CD4-positive, alpha-beta T cell treated with Interferon gamma for 1 hour (primary cell): ENCODE measurements at regions not wholly inside any gene's neighbourhood (a gene's known extent, or its start where the extent isn't known, plus 50 kb on each side); places are given as distances from the start of the nearest gene placed in this dataset.

Source experiments
- DNase-seq: peaks from one replicate; pipeline ENCODE4 v3.0.0-alpha.2; 2020

DNA sequence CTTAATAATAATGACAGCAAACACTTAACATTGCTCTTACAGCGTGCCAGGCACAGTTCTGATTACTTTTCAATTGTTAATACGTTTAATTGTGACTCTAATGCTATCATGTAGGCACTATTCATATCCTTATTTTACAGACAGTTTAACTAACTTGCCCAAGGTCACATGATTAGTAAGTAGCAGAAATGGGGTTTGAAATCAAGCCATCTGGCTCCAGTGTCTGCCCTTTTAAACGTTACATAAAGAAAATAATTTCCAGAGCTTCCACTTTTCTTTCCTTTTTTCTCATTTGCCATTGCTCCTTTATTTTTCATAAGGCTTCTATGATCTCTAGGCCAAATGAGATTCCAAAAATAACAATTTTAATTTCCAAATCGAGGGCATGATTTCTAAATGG lies 50.6 kb upstream of the IKZF2 start:
- no peak for DNase-seq

DNA sequence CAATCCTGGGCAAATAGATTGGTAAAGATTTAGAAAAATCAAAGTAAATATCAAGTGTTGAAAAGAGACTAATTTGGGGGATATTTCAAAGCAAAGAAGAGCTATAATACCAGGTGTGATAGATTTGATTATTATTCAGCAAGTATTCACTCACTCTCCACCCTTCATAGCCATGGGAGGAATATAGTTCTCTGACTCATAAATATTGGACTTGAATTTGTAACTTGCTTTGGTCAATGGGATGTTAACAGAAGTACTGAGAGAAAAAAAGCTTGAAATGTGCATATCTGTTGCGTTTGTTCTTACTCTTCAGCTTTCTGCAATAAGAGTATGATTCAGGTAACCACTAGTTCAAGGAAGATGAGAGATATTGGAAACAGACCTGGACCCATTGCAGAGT lies 54.5 kb upstream of the IKZF2 start:
- no peak for DNase-seq

DNA sequence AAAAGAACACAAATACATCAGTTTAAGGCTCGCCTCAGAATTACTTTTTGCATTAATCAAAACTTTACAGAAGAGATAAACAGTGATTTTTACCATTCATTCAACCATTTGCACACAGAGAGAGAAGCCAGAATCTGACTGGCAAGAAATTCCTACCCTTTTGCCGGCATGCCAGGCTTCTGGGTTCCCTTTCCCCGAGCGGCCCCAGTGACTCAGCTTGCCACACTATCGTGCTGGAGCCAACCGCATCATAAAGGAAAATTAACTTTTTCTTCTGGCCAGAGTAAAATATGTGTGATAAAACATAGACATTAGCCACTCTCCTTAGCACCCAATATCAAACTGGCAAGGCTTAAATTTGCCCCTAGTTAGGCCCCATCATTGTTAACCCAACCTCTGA lies 61.8 kb upstream of the IKZF2 start:
- DNase-seq: no peak

DNA sequence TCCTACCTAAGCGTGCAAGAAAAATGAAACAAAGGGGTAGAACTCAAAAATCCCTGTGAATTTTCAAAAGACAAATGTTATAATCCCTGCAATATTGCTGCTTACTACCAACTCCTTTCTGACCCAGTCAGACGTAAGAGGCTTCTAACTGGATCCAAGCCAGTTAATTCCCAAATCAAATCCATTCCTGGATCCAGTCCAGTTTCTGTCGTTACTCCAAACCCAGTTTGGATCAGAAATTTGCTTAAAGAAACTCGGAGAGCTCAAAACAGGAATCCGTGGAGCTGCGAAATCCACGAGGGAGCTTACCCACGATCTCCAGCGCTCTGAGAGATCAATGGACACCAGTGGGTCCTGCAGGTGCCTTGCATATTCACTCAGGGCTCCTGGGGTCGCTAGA lies 62.8 kb upstream of the IKZF2 start:
- no peak for DNase-seq

DNA sequence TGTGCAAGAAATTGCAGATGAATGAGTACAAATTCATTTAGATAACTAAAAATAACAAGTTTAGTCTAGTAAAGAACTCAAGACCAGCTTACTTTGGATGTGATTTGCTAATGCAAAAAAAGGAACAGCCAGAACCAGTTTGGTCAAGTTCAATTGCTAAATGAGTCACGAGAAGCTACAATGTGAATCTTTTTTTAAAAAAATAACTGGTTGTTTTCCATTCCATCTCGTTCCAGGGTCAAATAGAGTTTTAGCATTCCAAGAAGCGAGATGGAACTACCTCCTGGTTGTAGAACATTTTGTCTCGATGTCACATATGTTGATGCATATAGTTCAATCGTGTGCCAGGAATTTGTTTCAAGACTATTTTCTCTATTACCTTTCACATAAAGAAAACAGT lies 65.0 kb upstream of the IKZF2 start:
- DNase-seq: no peak

DNA sequence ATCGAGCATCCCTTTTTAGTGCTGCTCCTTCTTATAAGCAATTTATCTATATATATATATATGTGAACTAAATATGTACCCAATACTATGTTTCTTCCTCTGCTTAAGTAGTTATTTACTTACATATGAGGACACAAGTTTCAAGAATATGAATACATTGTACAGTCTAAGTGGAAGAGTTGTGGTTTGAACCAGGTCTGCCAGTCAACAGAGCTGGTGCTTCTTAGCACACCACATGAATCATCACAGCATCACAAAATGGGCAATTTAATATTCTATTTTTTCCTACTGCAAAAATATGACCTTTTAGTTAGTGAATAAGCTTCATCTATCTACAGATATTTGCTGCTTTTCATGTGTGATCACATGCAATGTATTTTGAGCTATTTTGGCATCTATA lies 64.4 kb upstream of the SPAG16 start:
- no peak for DNase-seq

DNA sequence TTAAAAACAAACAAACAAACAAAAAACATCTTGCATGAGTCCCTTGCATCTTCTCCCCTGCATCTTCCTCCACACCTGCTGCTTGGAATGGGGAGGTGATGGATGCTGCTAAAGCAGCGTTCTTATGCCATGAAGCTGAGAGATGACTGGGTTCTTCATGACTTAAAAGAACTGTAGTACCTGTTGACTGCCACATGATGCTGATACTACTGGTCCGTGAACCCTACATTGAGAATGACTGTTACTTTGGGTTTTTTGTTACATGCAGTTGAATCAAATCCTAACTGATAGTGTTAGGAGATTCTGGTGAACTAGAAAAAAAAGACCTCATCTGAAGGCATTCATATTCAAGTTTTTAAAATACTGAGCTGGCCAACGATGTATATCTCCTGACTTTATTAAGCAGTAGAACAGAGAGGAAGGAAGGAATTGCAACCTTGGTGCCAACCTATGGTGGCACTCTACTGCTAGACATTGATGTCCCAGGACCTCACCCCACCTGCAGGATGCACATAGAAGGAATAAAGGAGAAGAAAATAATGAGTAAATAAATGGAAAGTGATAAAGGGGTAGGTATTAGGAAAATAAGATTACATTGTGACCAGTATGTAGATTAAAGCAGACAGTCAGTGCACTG lies 63.2 kb upstream of the SPAG16 start:
- no peak for DNase-seq

DNA sequence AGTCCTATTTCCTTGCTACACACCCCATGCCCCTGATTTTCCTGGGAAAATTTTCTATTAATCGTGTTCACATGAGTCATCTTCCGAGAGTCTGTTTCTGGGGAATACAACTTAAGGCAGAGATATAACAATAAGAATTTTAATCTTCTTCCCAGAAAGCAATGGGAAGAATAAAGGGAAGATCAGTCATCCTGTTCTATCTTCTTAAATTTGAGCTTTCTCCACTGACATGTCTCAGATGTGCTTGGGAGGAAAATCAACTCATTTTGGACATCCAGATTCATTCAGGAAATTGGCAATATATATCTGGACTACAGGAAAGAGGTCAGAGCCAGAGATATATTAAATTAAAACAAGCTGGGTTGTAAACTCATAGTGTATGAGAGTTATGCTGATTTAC lies 62.3 kb upstream of the SPAG16 start:
- no peak for DNase-seq

DNA sequence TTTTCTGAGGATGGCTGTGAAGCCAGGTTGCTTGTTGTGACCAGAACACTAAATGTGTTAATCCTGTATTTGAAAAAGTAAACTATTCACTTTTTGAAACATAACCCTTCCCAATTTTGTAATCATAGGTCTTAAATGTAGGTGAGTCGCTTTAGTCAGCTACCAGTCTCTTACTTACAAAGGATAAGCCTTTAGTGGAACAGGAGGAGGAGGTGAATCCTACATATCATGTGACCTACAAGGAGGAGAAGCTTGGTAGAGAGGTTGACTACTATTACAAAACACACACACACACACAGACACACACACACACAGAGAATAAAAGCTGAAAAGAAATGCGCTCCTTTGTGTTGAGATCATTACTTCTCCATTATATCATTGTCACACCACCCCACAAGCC lies 59.9 kb upstream of the SPAG16 start:
- no peak for DNase-seq

DNA sequence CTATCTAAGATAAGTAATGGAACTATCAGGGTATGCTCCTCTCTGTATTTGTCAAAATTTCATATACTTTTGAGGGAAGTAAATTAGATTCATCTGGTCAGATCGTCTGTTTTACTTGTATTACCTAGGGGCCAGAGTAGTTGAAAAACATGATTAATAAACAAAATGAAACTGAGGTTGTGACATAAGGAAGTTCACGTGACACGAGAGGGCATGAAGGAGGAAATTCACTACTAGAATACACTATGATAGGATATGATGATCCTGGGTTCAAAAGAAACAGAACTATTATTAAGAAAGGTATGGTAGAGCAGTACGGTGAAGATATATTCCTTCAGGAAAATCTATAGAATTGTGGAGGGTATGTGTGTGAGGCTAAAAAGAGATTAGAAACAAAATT lies 58.4 kb upstream of the SPAG16 start:
- no peak for DNase-seq

DNA sequence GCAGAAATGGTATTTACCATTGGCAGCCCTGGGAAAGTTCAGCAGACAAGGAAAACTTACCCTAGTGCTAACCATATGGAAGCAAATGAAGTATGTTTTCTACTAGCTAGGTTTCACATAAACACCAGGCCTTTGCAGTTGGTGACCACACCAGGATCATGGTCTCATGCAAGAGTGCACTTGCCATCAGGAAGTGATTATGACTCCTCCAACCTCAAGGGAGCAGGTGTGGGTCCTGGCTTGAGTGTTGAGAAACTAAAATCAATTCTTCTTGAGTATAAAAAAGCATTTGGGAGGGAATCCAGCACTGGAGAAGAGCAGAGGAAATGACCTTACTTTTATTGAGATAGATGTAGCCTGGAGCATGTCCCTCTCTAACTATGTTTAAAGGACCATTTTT lies 56.8 kb upstream of the SPAG16 start:
- peak; percentile 4 for DNase-seq

DNA sequence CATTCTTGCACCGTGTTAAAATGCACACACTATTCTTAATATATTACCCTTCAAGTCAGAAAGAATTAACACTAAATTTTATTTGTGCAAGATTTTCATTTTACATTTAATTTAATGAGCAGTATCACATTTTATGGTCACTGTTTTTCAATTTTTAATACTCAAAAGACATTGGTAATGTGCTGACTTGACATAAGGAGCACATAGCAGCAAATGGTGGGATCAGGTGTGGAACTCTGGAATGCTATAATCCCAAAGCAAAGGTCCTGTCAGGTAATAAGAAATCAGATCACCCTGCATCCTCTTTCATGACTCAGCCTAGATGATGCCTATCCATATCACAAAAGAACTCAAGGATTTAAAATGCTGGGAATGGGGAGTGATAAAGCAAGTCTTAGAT lies 55.6 kb upstream of the SPAG16 start:
- no peak for DNase-seq

DNA sequence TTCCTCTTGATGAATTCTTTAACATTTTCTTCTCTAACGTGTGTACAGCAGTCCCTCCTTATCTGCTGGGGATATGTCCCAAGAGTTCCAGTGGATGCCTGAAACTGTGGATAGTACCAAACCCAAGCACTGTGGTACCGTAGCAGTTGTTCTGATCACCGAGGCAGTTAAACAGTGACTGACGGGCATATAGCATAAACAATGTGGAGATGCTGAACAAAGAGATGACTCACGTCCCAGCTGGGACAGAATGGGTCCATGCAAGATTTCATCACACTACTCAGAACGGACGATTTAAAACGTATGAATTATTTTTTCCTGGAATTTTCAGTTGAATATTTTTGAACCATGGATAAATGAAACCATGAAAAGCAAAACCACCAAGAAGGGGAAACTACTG lies 54.5 kb upstream of the SPAG16 start:
- no peak for DNase-seq

DNA sequence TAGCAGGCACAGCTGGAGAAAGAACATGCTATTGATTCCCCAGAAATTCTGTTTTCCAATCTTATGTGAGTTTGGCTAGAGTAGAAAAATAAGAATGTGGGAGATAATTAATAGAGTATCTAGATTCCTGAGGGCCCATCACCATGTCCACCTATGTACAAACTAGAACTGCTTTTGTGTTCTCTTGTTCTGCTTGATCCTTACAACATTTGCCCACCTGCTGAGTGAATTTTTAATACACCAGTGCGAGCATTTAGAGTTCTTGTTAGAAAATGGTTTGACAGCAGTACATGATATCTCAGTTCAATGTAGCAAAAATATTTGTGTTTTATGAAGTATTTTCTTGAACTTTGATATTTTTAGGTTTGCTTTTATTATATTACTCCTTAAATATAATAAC lies 52.3 kb upstream of the SPAG16 start:
- no peak for DNase-seq

DNA sequence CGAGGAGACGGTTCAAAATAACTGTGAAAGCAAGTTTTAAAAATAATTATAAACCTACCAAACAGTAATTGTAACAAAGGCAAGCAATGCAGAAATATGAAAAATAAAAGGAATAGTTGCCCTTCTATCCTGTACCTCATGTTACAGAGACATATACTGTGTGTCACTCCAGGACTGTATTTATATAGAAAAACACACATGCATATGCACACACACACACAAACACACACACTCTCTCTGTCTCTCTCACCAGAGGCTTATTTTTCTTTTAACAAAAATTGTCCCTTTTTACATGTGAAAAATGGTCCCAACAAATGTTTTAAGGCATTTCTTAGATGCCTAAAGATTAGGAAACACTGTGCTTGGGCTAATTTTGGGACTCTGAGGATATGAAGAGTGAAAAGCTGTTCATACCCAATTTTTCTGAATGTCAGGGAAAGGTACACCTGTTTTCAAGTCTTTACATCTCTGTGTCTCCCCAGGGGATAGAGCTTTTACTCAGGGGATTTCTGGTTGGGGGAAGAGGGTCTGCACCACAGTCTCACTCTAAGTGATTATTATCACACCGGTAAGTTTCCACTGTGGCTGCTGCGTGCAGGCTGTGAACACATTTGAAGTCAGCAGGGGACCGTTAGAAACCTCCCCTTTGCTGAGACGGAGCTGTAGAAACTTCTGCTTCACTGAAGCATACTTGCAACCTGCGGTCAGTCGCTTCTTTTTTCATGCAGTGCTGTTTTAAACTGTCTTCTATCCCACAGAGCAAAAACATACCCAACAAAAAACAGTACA lies 51.4 kb upstream of the SPAG16 start:
- peak; percentile 73 for DNase-seq

DNA sequence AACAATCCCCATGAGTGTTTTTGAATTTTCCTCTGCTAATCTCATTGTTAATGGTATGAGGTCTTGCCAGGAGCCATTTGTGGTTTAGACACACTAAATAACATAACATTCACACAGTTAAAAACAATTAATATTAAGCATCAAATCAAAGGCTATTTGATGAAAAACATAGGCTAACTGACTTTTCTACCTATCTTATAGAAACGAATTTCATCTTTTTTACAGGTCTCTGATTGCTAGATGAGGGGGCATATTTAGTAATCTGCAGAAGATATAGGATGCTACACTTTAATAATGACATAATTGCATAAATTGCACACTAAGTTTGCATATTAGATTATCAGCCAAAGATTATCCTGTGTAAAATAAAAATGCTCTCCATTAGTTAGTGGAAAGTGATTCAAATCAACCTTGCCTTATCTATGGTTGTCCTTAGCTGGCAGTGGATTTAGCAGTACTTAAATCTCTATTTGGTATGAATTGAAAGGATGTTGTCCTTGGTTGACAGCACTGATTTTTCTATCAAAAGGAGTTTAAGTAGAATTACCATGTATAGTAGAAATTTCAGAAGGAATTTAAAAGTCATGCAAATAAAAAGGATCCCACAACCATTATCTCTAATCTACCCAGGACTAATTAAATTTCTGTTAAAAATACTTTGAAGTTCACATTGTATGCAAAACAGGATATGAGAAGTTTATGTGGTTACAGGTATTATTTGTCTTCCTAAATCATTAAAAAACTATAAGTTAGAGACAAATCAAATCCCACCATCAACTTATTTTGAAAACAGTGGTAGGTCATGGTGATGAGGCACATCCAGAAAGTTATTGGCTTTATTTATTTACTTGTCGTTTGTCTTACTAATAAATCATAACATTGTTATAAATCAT lies 50.6 kb upstream of the SPAG16 start:
- DNase-seq: no peak
